CD14-positive monocyte (primary cell): ENCODE measurements at regions not wholly inside any gene's neighbourhood (a gene's known extent, or its start where the extent isn't known, plus 50 kb on each side); places are given as distances from the start of the nearest gene placed in this dataset.

Experiments used
- DNase-seq, 3 donors: peaks; one replicate each; pipeline ENCODE4 v3.0.0-alpha.2; 2011 to 2022
- H2AFZ ChIP-seq: 2 replicates; pipeline ENCODE4 v1.6.0; 2012; ENCODE audit warnings: mild to moderate bottlenecking, low read depth, low read length, inconsistent platforms; ENCODE audit not compliant: insufficient read depth, poor library complexity, severe bottlenecking
- H3K27ac ChIP-seq, 2 donors: 1 replicate in 1 of 2; 2 replicates in 1 of 2; pipeline ENCODE4 v1.5.1; 2012 to 2013; ENCODE audit warnings: low read length in 2 of 2, control low read depth in 1 of 2, inconsistent platforms in 1 of 2, low read depth in 1 of 2, mild to moderate bottlenecking in 1 of 2
- H3K27me3 ChIP-seq, 2 donors: one replicate each; pipeline versions ENCODE4 v1.6.0 to v1.6.1; 2011 to 2013; ENCODE audit warnings: low read length in 2 of 2; ENCODE audit not compliant: control insufficient read depth in 2 of 2, insufficient read depth in 2 of 2
- H3K36me3 ChIP-seq, 2 donors: replicated peaks in 1 of 2; 1 replicate in 1 of 2; 2 replicates in 1 of 2; pipeline versions ENCODE4 v1.5.1 to v1.6.1; 2012 to 2013; ENCODE audit warnings: low read length in 2 of 2, control low read depth in 1 of 2, inconsistent platforms in 1 of 2, mild to moderate bottlenecking in 1 of 2; ENCODE audit not compliant: insufficient read depth in 2 of 2, control insufficient read depth in 1 of 2
- H3K4me1 ChIP-seq, 2 donors: 1 replicate in 1 of 2; 2 replicates in 1 of 2; pipeline versions ENCODE4 v1.5.1 to v1.6.1; 2012 to 2013; ENCODE audit warnings: low read length in 2 of 2, control low read depth in 1 of 2, inconsistent platforms in 1 of 2, mild to moderate bottlenecking in 1 of 2, moderate library complexity in 1 of 2; ENCODE audit not compliant: insufficient read depth in 2 of 2, control insufficient read depth in 1 of 2
- H3K4me2 ChIP-seq: replicated peaks from 2 replicates; pipeline ENCODE3; 2012; ENCODE audit warnings: low read length, moderate library complexity, mild to moderate bottlenecking; ENCODE audit not compliant: poor library complexity, severe bottlenecking; ENCODE audit errors: extremely low read depth
- H3K4me3 ChIP-seq, 3 experiments: fragments of 200-600 bp in 1 of 3; sonication (generic) in 1 of 3; replicated peaks in 1 of 3; 1 replicate in 2 of 3; 2 replicates in 1 of 3; pipeline ENCODE4 v1.5.1; 2011 to 2013; ENCODE audit warnings: low read length in 3 of 3, mild to moderate bottlenecking in 3 of 3, control low read depth in 2 of 3, low read depth in 2 of 3, inconsistent platforms in 1 of 3, moderate library complexity in 1 of 3
- H3K79me2 ChIP-seq: 2 replicates; pipeline ENCODE4 v1.6.0; 2012; ENCODE audit warnings: mild to moderate bottlenecking, control low read depth, inconsistent platforms, low read length, moderate library complexity; ENCODE audit not compliant: insufficient read depth
- H3K9ac ChIP-seq: 2 replicates; pipeline ENCODE4 v1.6.0; 2017; ENCODE audit warnings: low read length, mild to moderate bottlenecking; ENCODE audit not compliant: insufficient read depth, poor library complexity, severe bottlenecking
- H3K9me3 ChIP-seq, 2 donors: replicated peaks in 1 of 2; 1 replicate in 1 of 2; 2 replicates in 1 of 2; pipeline versions ENCODE4 v1.5.1 to v1.6.1; 2012 to 2013; ENCODE audit warnings: low read length in 2 of 2, control low read depth in 1 of 2; ENCODE audit not compliant: control insufficient read depth in 1 of 2, insufficient read depth in 1 of 2
- H4K20me1 ChIP-seq: 2 replicates; pipeline ENCODE4 v1.6.0; 2012; ENCODE audit warnings: mild to moderate bottlenecking, low read length, control low read depth, moderate library complexity; ENCODE audit not compliant: insufficient read depth
- H3K27ac Mint-ChIP-seq, 7 donors: one replicate each; pipeline ENCODE4 v1.8.0; 2020; ENCODE audit warnings: mild to moderate bottlenecking in 7 of 7, mixed read lengths in 7 of 7, moderate library complexity in 6 of 7, inconsistent platforms in 2 of 7
- H3K27me3 Mint-ChIP-seq, 3 donors: one replicate each; pipeline ENCODE4 v1.8.0; 2021 to 2022; ENCODE audit warnings: low read depth in 3 of 3, mild to moderate bottlenecking in 3 of 3, mixed read lengths in 3 of 3, moderate library complexity in 3 of 3, inconsistent platforms in 1 of 3
- H3K36me3 Mint-ChIP-seq, 2 donors: one replicate each; pipeline ENCODE4 v1.8.0; 2020; ENCODE audit warnings: mixed read lengths in 2 of 2, inconsistent platforms in 1 of 2, mild to moderate bottlenecking in 1 of 2
- H3K4me1 Mint-ChIP-seq: one replicate; pipeline ENCODE4 v1.8.0; 2020; ENCODE audit warnings: mild to moderate bottlenecking, mixed read lengths
- H3K4me3 Mint-ChIP-seq, 2 donors: one replicate each; pipeline ENCODE4 v1.8.0; 2020; ENCODE audit warnings: mild to moderate bottlenecking in 2 of 2, mixed read lengths in 2 of 2, moderate library complexity in 1 of 2
- H3K9me3 Mint-ChIP-seq, 7 donors: one replicate each; pipeline ENCODE4 v1.8.0; 2020 to 2022; ENCODE audit warnings: mixed read lengths in 7 of 7, mild to moderate bottlenecking in 6 of 7, moderate library complexity in 6 of 7, inconsistent platforms in 2 of 7
- WGBS: methylation state at CpG from one replicate; pipeline ENCODE4 v1.1.5; 2013; ENCODE audit warnings: missing lambda C conversion rate; ENCODE audit not compliant: insufficient coverage; 5-methylcytosine and 5-hydroxymethylcytosine counted together
- intact Hi-C, 2 donors: fragments of 100-400 bp; cut with micrococcal nuclease; formaldehyde crosslinking; loops; one replicate each; pipeline versions ENCODE4 v1.15.0 to v1.15.1; 2023
- TF ChIP-seq, protein P1 (sequence below): fragments of 200-600 bp; IDR thresholded peaks from one replicate; pipeline ENCODE4 v1.8.0; 2022; ENCODE audit warnings: antibody characterized with exemption, mild to moderate bottlenecking

DNA sequence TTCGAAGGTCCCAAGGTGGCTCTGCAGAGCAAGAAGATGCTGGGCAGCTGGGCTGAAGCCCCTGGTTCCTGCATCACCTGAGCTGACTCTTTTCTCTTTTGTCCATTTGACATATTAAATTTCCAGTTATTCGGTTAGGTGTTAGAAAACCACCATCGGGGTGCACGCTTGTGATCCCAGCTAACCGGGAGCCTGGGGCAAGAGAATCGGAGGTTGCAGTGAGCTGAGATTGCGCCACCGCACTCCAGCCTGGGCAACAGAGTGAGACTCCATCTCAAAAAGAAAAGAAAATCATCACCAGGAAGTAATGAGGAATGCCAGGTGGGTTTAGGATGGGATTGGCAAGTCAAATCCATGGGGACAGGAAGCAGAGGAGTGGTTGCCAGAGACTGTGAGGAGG lies 76.3 kb upstream of the ZC3H12A start:
- H3K27me3 Mint-ChIP-seq = peaks cover 10 to 19% (median 16%) of the 10 kb centered on the region in 3 donors

DNA sequence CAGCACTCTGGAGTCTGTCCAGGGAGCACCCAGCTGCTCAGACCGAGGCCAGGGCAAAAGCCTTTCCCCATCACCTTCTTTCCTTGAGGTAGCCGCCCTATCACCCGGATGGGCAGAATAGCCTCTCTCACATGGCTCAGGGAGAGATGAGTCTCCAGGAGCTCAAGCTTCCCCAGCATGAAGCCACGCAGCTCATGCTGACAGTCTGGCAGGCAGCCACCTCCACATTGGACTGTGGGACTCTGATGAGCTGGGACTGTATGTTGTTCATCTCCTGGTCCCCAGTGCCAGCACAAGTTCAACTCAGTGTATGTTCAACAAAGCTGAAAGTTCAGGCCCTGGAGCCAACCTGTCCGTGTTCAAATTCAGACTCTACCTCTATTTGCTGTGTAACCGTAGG lies 75.2 kb upstream of the ZC3H12A start:
- no peak overlapping the region for H3K27ac ChIP-seq
- Mint-ChIP-seq H3K9me3 (no peaks in the 10 kb centered on the region), H3K4me3 (no peak overlapping the region), H3K27me3 (peaks cover 10 to 16% (median 14%) of the 10 kb centered on the region in 3 donors), H3K27ac (no peak overlapping the region), H3K36me3 (no peaks in the 10 kb centered on the region), H3K4me1 (no peaks in the 10 kb centered on the region)
- H2AFZ ChIP-seq = no peak overlapping the region
- H3K4me2 ChIP-seq = no peak overlapping the region
- DNase-seq = no peak
- H3K4me1 ChIP-seq = no peaks in the 10 kb centered on the region
- TF ChIP-seq, protein P1, sequence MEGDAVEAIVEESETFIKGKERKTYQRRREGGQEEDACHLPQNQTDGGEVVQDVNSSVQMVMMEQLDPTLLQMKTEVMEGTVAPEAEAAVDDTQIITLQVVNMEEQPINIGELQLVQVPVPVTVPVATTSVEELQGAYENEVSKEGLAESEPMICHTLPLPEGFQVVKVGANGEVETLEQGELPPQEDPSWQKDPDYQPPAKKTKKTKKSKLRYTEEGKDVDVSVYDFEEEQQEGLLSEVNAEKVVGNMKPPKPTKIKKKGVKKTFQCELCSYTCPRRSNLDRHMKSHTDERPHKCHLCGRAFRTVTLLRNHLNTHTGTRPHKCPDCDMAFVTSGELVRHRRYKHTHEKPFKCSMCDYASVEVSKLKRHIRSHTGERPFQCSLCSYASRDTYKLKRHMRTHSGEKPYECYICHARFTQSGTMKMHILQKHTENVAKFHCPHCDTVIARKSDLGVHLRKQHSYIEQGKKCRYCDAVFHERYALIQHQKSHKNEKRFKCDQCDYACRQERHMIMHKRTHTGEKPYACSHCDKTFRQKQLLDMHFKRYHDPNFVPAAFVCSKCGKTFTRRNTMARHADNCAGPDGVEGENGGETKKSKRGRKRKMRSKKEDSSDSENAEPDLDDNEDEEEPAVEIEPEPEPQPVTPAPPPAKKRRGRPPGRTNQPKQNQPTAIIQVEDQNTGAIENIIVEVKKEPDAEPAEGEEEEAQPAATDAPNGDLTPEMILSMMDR = no peak
- WGBS = 65% methylated on average over 5 of the region's 6 CpGs
- intact Hi-C loops = no loop called here
- no peaks in the 10 kb centered on the region for H3K79me2 ChIP-seq
- H3K9ac ChIP-seq = no peak overlapping the region
- no peaks in the 10 kb centered on the region for H4K20me1 ChIP-seq
- no peaks in the 10 kb centered on the region for H3K9me3 ChIP-seq
- H3K27me3 ChIP-seq = no peaks in the 10 kb centered on the region
- no peaks in the 10 kb centered on the region for H3K36me3 ChIP-seq
- H3K4me3 ChIP-seq = no peak overlapping the region

More for the DNA sequence above, 76.3 kb upstream of the ZC3H12A start:
- H3K4me1 Mint-ChIP-seq = no peaks in the 10 kb centered on the region
- no peak overlapping the region for H3K27ac ChIP-seq
- no peak overlapping the region for H3K4me3 ChIP-seq
- H4K20me1 ChIP-seq = no peaks in the 10 kb centered on the region
- H3K79me2 ChIP-seq = no peaks in the 10 kb centered on the region
- intact Hi-C loops = no loop called here
- no peaks in the 10 kb centered on the region for H3K36me3 ChIP-seq
- no peak overlapping the region for H2AFZ ChIP-seq
- H3K9me3 Mint-ChIP-seq = no peaks in the 10 kb centered on the region
- 97% methylated on average over 6 of the region's 8 CpGs for WGBS
- no peaks in the 10 kb centered on the region for H3K4me1 ChIP-seq
- no peak overlapping the region for H3K4me3 Mint-ChIP-seq
- no peaks in the 10 kb centered on the region for H3K27me3 ChIP-seq
- TF ChIP-seq, protein P1 = no peak
- DNase-seq = no peak
- H3K9ac ChIP-seq = no peak overlapping the region
- no peaks in the 10 kb centered on the region for H3K9me3 ChIP-seq
- H3K4me2 ChIP-seq = no peak overlapping the region
- H3K36me3 Mint-ChIP-seq = no peaks in the 10 kb centered on the region
- peak overlapping the region in 1 of 7 donors; percentile 12 for H3K27ac Mint-ChIP-seq
